Skeletal muscle tissue (tissue), 3 donors: ENCODE measurements at regions not wholly inside any gene's neighbourhood (a gene's known extent, or its start where the extent isn't known, plus 50 kb on each side); places are given as distances from the start of the nearest gene placed in this dataset.

Experiments
- H3K27ac ChIP-seq: one replicate; pipeline ENCODE4 v1.7.0; 2013; ENCODE audit warnings: mild to moderate bottlenecking, low read depth, low read length, inconsistent platforms
- H3K27me3 ChIP-seq, 3 donors: one replicate each; pipeline ENCODE4 v1.7.0; 2013; ENCODE audit warnings: low read length in 3 of 3; ENCODE audit not compliant: control insufficient read depth in 3 of 3, insufficient read depth in 3 of 3
- H3K36me3 ChIP-seq, 3 donors: one replicate each; pipeline ENCODE4 v1.7.0; 2013; ENCODE audit warnings: low read length in 3 of 3; ENCODE audit not compliant: control insufficient read depth in 3 of 3, insufficient read depth in 3 of 3
- H3K4me1 ChIP-seq, 3 donors: one replicate each; pipeline ENCODE4 v1.7.0; 2013; ENCODE audit warnings: low read length in 3 of 3, mild to moderate bottlenecking in 3 of 3; ENCODE audit not compliant: control insufficient read depth in 3 of 3, insufficient read depth in 3 of 3
- H3K4me3 ChIP-seq, 3 donors: one replicate each; pipeline ENCODE4 v1.7.0; 2013; ENCODE audit warnings: low read length in 3 of 3
- H3K9ac ChIP-seq, 3 donors: one replicate each; pipeline ENCODE4 v1.7.0; 2013; ENCODE audit warnings: low read length in 3 of 3, mild to moderate bottlenecking in 3 of 3, moderate library complexity in 2 of 3, low read depth in 1 of 3
- H3K9me3 ChIP-seq, 3 donors: one replicate each; pipeline ENCODE4 v1.7.0; 2013; ENCODE audit warnings: low read length in 3 of 3; ENCODE audit not compliant: control insufficient read depth in 3 of 3
- donor health status: Osteomylitis.

DNA sequence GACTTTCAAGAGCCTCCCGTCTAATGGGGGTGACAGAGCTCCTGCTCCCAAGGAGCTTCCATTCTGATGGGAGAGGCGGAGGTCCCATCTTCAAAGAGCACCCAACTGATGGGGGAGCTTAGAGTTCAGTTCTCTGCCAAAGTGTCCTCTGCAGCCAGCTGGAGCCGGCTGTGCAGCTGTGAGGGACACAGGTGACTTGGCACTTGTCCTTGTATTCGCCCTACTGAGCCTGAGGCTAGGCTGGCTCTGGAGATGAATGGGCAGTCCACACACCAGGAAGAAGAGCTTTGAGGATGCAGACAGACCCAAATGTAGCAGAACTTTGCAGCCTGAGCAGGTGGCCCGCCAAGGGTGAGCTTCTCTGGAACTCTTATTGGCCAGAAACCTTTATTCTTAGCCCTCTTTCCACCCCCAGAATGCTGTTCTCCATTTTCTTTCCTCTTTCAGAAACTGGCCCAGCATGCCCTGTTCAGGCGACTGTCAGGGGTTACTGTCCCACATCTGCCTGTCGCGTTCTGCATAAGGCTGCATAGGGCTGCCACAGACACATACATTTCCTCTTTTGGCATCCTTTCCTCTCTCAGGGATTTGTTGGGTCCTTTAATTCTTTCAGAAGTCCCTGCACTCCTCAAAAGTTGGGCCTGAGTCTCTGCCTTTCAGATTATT lies 108.7 kb upstream of the LRFN2 start:
- no peaks in the 10 kb centered on the region for H3K4me1 ChIP-seq
- no peak overlapping the region for H3K9ac ChIP-seq
- H3K27ac ChIP-seq = no peak overlapping the region
- no peak overlapping the region for H3K4me3 ChIP-seq
- H3K27me3 ChIP-seq = peaks cover 0 to 3% (median 0%) of the 10 kb centered on the region in 3 donors
- H3K36me3 ChIP-seq = no peaks in the 10 kb centered on the region
- no peaks in the 10 kb centered on the region for H3K9me3 ChIP-seq

DNA sequence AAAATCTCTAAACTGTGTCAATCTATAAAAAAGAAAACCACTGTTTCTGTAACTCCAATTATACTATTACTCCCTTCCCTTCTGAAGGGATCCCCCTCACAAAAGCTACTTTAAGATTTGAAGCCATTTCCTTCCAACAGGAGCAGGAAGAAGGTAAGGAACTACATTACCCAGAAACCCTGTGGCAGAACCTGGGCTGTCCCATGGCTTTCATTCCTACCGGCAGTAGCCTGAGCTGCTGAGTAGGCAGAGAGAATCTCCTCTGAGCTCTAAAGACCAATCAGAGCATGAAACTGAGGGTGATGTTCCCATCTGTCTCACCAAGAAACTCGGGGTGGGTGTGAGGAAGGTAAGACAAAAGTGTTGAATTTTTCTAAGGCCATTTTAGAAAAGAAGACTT lies 108.0 kb upstream of the LRFN2 start:
- no peak overlapping the region for H3K4me3 ChIP-seq
- H3K36me3 ChIP-seq = no peaks in the 10 kb centered on the region
- H3K9ac ChIP-seq = no peak overlapping the region
- H3K27ac ChIP-seq = no peak overlapping the region
- peaks cover 0 to 3% (median 0%) of the 10 kb centered on the region in 3 donors for H3K27me3 ChIP-seq
- H3K4me1 ChIP-seq = no peaks in the 10 kb centered on the region
- H3K9me3 ChIP-seq = no peaks in the 10 kb centered on the region

DNA sequence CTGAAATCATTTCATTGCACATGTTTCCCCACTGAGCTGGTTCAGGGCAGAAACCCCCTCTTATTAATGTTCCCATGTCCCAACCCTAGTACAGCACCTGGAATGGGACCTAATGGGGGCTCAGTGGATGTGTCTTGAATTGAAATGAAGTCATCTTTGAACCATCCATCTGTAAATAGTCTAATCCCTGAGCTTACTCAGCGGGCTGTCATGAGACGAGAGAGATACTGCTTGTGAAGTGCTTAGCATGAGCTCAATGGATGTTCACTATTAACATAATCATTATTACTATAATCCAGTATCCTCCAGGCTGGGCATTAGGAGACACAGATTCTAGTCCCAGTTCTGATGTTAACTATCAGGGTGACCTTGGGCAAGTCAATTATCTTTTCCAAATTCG lies 106.6 kb upstream of the LRFN2 start:
- no peak overlapping the region for H3K9ac ChIP-seq
- no peaks in the 10 kb centered on the region for H3K36me3 ChIP-seq
- H3K4me1 ChIP-seq = no peaks in the 10 kb centered on the region
- no peaks in the 10 kb centered on the region for H3K9me3 ChIP-seq
- H3K27ac ChIP-seq = no peak overlapping the region
- no peaks in the 10 kb centered on the region for H3K27me3 ChIP-seq
- no peak overlapping the region for H3K4me3 ChIP-seq

DNA sequence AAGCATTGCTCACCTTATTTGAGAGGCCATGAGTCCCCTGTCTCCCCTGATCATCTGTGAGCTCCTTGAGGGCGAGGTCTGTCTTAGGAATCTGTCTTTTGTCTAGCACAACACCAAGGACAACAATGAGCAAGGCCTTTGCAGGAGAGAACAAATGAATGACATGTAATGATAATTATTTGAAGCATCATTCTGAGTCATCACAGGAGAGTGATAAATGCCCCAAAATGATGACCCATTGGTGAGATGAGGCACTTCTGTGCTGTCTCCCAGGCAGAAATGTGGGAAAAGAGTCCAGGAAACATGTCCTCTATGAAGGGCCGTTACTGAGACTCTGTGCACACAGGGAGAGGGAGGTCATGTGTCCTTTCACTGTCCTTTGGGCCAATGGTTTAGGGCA lies 105.2 kb upstream of the LRFN2 start:
- Histone ChIP-seq H3K36me3 (no peaks in the 10 kb centered on the region), H3K27me3 (no peaks in the 10 kb centered on the region), H3K27ac (no peak overlapping the region), H3K9me3 (no peaks in the 10 kb centered on the region), H3K9ac (no peak overlapping the region), H3K4me1 (no peaks in the 10 kb centered on the region), H3K4me3 (no peak overlapping the region)

DNA sequence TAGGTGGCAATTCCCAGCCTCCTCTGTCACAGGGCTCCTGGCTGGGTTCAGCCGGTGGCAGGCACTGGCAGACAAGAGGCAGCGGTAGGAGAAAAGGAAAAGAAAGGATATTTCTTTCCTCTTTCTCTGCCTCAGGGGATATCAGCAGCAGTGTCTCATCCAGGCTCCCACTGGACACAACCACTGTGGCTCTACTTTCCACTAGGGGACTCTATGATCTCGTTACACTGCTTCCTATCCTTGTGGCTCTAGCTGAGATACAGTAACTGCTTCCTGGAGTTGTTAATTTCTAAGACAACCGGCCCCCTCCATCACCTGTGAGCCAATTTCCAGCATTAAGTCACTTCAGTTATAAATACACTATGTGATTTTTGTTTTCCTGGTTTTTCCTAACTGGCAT lies 102.0 kb upstream of the LRFN2 start:
- Histone ChIP-seq H3K36me3 (no peaks in the 10 kb centered on the region), H3K9me3 (no peaks in the 10 kb centered on the region), H3K4me1 (no peaks in the 10 kb centered on the region), H3K27me3 (no peaks in the 10 kb centered on the region), H3K4me3 (no peak overlapping the region), H3K27ac (no peak overlapping the region), H3K9ac (no peak overlapping the region)

DNA sequence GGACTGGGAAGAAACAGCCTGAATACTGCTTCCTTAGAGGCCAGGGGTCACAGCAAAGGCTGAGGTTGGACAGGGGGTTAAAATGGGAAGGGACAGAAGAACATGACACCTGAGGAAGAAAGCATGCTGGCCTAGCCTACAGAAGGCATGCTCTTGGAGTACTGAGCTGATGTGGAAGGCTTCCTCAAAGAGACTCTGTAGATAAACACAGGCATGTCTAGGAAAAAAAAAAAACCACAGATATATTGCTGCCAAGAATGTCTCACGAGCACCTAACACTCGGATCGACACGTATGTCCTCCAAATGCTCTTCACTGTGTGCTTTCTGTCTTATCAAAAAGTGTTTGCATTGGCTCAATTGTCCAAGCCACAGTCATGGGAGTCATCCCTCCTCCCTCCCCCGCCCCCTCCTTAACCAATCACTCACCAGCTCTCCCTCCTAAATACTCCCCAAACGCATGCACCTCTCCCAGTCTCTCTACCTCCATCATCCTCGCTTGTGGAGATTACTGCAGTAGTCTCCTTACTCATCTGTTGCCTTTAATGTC lies 101.1 kb upstream of the LRFN2 start:
- Histone ChIP-seq H3K9me3 (no peaks in the 10 kb centered on the region), H3K36me3 (no peaks in the 10 kb centered on the region)

DNA sequence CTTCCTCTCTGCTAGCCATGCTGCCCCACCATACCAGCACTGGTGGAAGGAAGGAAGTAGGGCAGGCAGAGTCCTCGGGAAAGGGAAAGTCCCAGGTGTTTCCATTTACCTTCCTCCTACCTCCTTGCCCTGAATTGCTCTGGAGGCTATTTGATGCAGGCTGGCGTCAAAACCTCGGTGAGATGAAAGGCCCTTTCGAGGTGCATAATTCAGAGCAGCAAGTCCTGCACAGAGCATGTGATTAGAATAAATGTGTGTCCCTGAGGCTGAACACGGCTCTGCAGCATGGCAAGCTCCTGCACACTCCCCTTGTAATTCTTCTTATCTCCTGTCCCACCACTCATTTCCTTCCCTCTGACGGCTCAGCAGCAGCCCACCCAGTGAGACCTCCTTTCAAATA lies 98.7 kb upstream of the LRFN2 start:
- Histone ChIP-seq H3K4me3 (no peak overlapping the region), H3K36me3 (no peaks in the 10 kb centered on the region), H3K9me3 (no peaks in the 10 kb centered on the region), H3K9ac (no peak overlapping the region), H3K27me3 (no peaks in the 10 kb centered on the region), H3K4me1 (no peaks in the 10 kb centered on the region), H3K27ac (no peak overlapping the region)

More for the DNA sequence above, 101.1 kb upstream of the LRFN2 start:
- H3K4me3 ChIP-seq = no peak overlapping the region
- H3K4me1 ChIP-seq = no peaks in the 10 kb centered on the region
- H3K27me3 ChIP-seq = no peaks in the 10 kb centered on the region
- no peak overlapping the region for H3K9ac ChIP-seq
- no peak overlapping the region for H3K27ac ChIP-seq

DNA sequence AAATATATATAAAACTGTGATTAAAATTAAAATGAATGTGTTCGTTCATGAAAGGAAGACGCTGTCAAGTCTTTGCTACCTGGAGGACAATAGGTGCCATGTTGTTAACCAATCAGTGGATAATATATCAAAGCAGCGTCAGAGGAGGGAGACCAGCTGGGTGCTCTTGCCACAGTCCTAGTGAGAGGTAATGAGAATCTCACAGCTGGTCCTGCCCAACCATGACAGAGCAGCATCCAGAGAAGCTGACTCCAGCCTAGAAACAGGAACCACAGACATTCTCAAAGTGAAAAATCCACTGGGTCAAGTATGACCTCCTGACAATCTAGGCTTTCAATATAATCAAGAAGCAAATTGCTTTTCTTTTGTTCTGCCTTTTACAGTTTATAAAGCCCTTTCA lies 94.5 kb upstream of the LRFN2 start:
- no peak overlapping the region for H3K4me3 ChIP-seq
- H3K36me3 ChIP-seq = no peaks in the 10 kb centered on the region
- H3K27me3 ChIP-seq = peaks cover 0 to 3% (median 0%) of the 10 kb centered on the region in 3 donors
- H3K9me3 ChIP-seq = peaks cover 0 to 4% (median 0%) of the 10 kb centered on the region in 3 donors
- H3K9ac ChIP-seq = no peak overlapping the region
- H3K4me1 ChIP-seq = no peaks in the 10 kb centered on the region
- no peak overlapping the region for H3K27ac ChIP-seq

DNA sequence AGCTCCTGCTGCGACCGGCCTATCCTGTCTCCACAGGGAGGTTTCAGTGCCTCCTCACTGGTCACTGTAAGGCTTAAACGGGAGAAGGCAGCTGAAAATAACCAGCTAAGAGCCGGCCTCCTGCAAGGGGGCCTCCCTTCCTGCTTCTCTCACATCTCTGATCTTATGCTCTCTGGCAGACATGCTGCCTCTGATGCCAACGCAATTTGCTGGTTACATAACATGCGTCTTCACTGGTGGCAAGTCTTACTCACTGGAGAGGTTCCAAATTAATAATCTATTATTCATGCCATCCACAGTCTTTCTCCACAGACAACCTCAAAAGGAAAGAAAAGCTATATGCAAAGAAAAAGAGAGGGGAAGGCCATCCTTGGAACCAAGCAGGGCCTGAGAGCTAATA lies 91.8 kb upstream of the LRFN2 start:
- Histone ChIP-seq H3K4me1 (no peaks in the 10 kb centered on the region), H3K27me3 (peaks cover 0 to 3% (median 0%) of the 10 kb centered on the region in 3 donors), H3K36me3 (no peaks in the 10 kb centered on the region), H3K9me3 (peaks cover 0 to 4% (median 0%) of the 10 kb centered on the region in 3 donors), H3K27ac (no peak overlapping the region), H3K4me3 (no peak overlapping the region), H3K9ac (no peak overlapping the region)

DNA sequence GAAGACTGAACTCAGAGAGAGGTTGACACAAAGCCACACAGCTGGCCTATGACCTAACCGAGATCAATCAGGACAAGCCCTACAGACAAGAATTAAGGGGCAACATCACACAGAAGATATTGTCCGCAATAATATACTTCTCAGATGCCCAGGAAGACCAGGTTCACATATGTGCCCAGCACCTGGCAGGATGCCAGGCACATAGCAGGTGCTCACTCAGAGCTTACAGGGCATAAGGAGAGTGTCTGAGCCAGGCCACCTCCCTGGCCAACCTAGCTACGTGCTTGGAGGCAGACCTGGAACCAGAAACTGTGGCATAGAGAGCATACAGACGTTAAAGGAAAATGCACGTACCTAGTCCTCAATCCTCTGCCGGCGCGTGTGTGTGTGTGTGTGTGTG lies 87.0 kb upstream of the LRFN2 start:
- no peak overlapping the region for H3K27ac ChIP-seq
- H3K27me3 ChIP-seq = peaks cover 0 to 2% (median 0%) of the 10 kb centered on the region in 3 donors
- no peak overlapping the region for H3K4me3 ChIP-seq
- H3K36me3 ChIP-seq = no peaks in the 10 kb centered on the region
- H3K4me1 ChIP-seq = peaks cover 0 to 3% (median 0%) of the 10 kb centered on the region in 3 donors
- H3K9me3 ChIP-seq = peaks cover 0 to 4% (median 0%) of the 10 kb centered on the region in 3 donors
- H3K9ac ChIP-seq = no peak overlapping the region
